ENCODE measurements at regions not wholly inside any gene's neighbourhood (a gene's known extent, or its start where the extent isn't known, plus 50 kb on each side); places are given as distances from the start of the nearest gene placed in this dataset.

GRCh38 chr18:29644276-29644675 lies 1398.3 kb downstream of the DSC3 start:
- TF ChIP-seq CTCF (IDR thresholded peaks at IDR 0.05) (no peak), ZFX (IDR thresholded peaks at IDR 0.05; ENCODE audit: borderline replicate concordance) (no peak)
